Loucy (cell line): ENCODE measurements at regions not wholly inside any gene's neighbourhood (a gene's known extent, or its start where the extent isn't known, plus 50 kb on each side); places are given as distances from the start of the nearest gene placed in this dataset.

Experiments
- H2AFZ ChIP-seq: fragments of 200-600 bp; sonication (generic); 2 replicates; pipeline ENCODE4 v1.6.0; 2016; ENCODE audit warnings: antibody characterized with exemption, mild to moderate bottlenecking, low read length, moderate library complexity
- H3F3A ChIP-seq: fragments of 200-600 bp; 2 replicates; pipeline ENCODE4 v1.6.0; 2016; ENCODE audit warnings: antibody characterized with exemption, low read depth, mild to moderate bottlenecking
- H3K27me3 ChIP-seq: fragments of 200-600 bp; sonication (generic); 2 replicates; pipeline ENCODE4 v1.6.1; 2014; ENCODE audit warnings: low read length, mild to moderate bottlenecking; ENCODE audit not compliant: insufficient read depth, poor library complexity, severe bottlenecking
- H3K36me3 ChIP-seq: fragments of 200-600 bp; sonication (generic); 2 replicates; pipeline ENCODE4 v1.6.1; 2016; ENCODE audit warnings: low read length; ENCODE audit not compliant: insufficient read depth
- H3K4me1 ChIP-seq: fragments of 200-600 bp; sonication (generic); 2 replicates; pipeline ENCODE4 v1.5.1; 2014; ENCODE audit warnings: low read length, mild to moderate bottlenecking; ENCODE audit not compliant: insufficient read depth, poor library complexity, severe bottlenecking
- H3K4me2 ChIP-seq: fragments of 200-600 bp; sonication (generic); 2 replicates; pipeline ENCODE4 v1.6.0; 2014; ENCODE audit warnings: antibody characterized with exemption, low read length, low read depth, mild to moderate bottlenecking; ENCODE audit not compliant: poor library complexity, severe bottlenecking
- H3K4me3 ChIP-seq: fragments of 200-600 bp; sonication (generic); 2 replicates; pipeline ENCODE4 v1.5.1; 2014; ENCODE audit warnings: low read length, mild to moderate bottlenecking, mixed read lengths; ENCODE audit not compliant: poor library complexity, severe bottlenecking
- H3K79me2 ChIP-seq: fragments of 200-600 bp; sonication (generic); 2 replicates; pipeline ENCODE4 v1.6.1; 2014; ENCODE audit warnings: low read length; ENCODE audit not compliant: insufficient read depth
- H3K9ac ChIP-seq: fragments of 200-600 bp; sonication (generic); 2 replicates; pipeline ENCODE4 v1.6.0; 2014; ENCODE audit warnings: mild to moderate bottlenecking, low read depth, low read length, moderate library complexity; ENCODE audit not compliant: poor library complexity, severe bottlenecking
- H3K9me2 ChIP-seq: fragments of 200-600 bp; sonication (generic); replicated peaks from 2 replicates; pipeline ENCODE4 v1.6.1; 2016; ENCODE audit warnings: low read depth, low read length, mixed read lengths
- H3K9me3 ChIP-seq: fragments of 200-600 bp; sonication (generic); 2 replicates; pipeline ENCODE4 v1.6.1; 2014; ENCODE audit warnings: mild to moderate bottlenecking, antibody characterized with exemption, low read length, low read depth; ENCODE audit not compliant: insufficient read depth
- H4K20me1 ChIP-seq: fragments of 200-600 bp; sonication (generic); 2 replicates; pipeline ENCODE4 v1.6.0; 2014; ENCODE audit warnings: antibody characterized with exemption, low read length, mild to moderate bottlenecking; ENCODE audit not compliant: insufficient read depth, poor library complexity, severe bottlenecking
- EZH2phosphoT487 ChIP-seq: fragments of 200-600 bp; IDR thresholded peaks from 2 replicates; pipeline ENCODE4 v1.6.1; 2018; ENCODE audit warnings: antibody characterized with exemption, mild to moderate bottlenecking, moderate library complexity, borderline replicate concordance
- TF ChIP-seq, protein P1 (sequence below): fragments of 200-600 bp; sonication (generic); conservative IDR thresholded peaks from 2 replicates; pipeline ENCODE4 v1.5.1; 2014; ENCODE audit warnings: mild to moderate bottlenecking, antibody characterized with exemption, low read length

DNA sequence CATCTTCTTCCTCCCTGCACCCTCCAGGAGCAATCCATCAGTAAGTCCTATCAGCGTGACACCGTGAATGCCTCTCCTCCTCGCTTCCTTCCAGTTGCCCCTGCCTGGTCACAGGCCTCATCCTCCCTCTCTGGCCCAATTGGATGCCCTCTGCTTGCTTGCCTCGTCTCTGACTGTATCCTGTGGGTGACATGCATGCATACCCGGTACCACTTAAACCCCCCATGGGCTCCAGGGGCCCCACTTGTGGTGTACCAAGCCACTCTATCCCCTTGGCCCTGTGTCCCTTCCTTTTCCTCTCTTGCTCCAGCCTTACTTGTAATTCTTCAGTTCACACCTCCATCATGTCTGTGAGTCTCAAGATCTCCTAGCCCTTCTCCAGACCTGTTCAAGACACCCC lies 106.0 kb upstream of the RTL1 start:
- H3K4me3 ChIP-seq, result no peak overlapping the region
- no peaks in the 10 kb centered on the region for H3F3A ChIP-seq
- TF ChIP-seq EZH2phosphoT487, result no peak
- TF ChIP-seq, protein P1, sequence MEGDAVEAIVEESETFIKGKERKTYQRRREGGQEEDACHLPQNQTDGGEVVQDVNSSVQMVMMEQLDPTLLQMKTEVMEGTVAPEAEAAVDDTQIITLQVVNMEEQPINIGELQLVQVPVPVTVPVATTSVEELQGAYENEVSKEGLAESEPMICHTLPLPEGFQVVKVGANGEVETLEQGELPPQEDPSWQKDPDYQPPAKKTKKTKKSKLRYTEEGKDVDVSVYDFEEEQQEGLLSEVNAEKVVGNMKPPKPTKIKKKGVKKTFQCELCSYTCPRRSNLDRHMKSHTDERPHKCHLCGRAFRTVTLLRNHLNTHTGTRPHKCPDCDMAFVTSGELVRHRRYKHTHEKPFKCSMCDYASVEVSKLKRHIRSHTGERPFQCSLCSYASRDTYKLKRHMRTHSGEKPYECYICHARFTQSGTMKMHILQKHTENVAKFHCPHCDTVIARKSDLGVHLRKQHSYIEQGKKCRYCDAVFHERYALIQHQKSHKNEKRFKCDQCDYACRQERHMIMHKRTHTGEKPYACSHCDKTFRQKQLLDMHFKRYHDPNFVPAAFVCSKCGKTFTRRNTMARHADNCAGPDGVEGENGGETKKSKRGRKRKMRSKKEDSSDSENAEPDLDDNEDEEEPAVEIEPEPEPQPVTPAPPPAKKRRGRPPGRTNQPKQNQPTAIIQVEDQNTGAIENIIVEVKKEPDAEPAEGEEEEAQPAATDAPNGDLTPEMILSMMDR, result no peak
- H3K27me3 ChIP-seq, result no peaks in the 10 kb centered on the region
- no peak overlapping the region for H2AFZ ChIP-seq
- H3K9me2 ChIP-seq, result no peaks in the 10 kb centered on the region
- no peaks in the 10 kb centered on the region for H3K9me3 ChIP-seq
- no peak overlapping the region for H3K4me2 ChIP-seq
- H3K79me2 ChIP-seq, result no peaks in the 10 kb centered on the region
- no peaks in the 10 kb centered on the region for H3K36me3 ChIP-seq
- H3K4me1 ChIP-seq, result no peaks in the 10 kb centered on the region
- no peak overlapping the region for H3K9ac ChIP-seq
- H4K20me1 ChIP-seq, result no peaks in the 10 kb centered on the region

DNA sequence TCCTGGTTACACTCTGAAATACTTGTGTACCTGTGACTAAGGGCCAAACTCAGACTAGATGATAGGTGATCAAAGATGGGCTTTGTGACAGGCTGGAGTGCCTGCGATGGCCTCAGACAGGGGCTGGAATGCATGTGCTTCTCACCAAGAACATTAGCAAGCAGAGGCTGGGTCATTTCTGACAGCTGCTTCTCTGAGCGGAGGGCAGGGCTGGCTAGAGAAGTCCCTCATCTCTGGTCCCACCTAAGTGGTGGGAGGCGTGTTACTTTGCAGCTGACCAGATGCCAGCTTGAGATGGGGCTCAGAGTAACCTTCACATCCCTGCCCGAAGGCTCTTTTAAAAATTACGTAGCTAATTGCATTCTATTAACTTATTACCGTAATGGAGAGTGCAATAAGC lies 106.8 kb upstream of the RTL1 start:
- Histone ChIP-seq H3K9me3 (no peaks in the 10 kb centered on the region), H3K36me3 (no peaks in the 10 kb centered on the region), H3K79me2 (no peaks in the 10 kb centered on the region), H3K4me2 (no peak overlapping the region), H2AFZ (no peak overlapping the region), H3F3A (no peaks in the 10 kb centered on the region), H3K27me3 (no peaks in the 10 kb centered on the region), H3K4me3 (no peak overlapping the region), H3K9me2 (no peaks in the 10 kb centered on the region), H4K20me1 (no peaks in the 10 kb centered on the region), H3K4me1 (no peaks in the 10 kb centered on the region), H3K9ac (no peak overlapping the region)
- TF ChIP-seq, protein P1, result no peak
- TF ChIP-seq EZH2phosphoT487, result no peak

DNA sequence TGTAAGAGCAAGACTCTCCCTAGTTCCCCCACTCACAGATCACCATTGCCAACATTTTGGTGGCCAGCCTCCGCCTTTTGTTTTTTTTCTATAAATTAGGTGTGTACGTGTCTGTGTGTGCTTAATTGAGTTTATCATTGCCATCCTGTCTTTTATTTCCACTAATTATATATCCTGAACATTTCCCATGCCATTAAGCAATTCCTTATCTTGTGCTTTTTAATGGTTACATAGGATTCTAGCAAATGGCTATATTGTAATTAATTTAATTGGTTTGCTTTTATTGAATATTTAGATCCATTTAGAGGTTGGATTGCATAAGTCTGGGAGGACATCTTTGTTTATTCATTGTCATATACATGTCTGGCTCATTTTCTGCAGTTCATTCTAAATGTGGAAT lies 107.3 kb upstream of the RTL1 start:
- H3K36me3 ChIP-seq, result no peaks in the 10 kb centered on the region
- H3K4me3 ChIP-seq, result no peak overlapping the region
- H3K79me2 ChIP-seq, result no peaks in the 10 kb centered on the region
- no peak overlapping the region for H3K9ac ChIP-seq
- no peaks in the 10 kb centered on the region for H3F3A ChIP-seq
- no peaks in the 10 kb centered on the region for H3K9me2 ChIP-seq
- no peak overlapping the region for H3K4me2 ChIP-seq
- H3K4me1 ChIP-seq, result no peaks in the 10 kb centered on the region
- H3K9me3 ChIP-seq, result no peaks in the 10 kb centered on the region
- H4K20me1 ChIP-seq, result no peaks in the 10 kb centered on the region
- TF ChIP-seq, protein P1, result no peak
- no peak for TF ChIP-seq EZH2phosphoT487
- H2AFZ ChIP-seq, result no peak overlapping the region
- no peaks in the 10 kb centered on the region for H3K27me3 ChIP-seq
